ENCODE measurements at regions not wholly inside any gene's neighbourhood (a gene's known extent, or its start where the extent isn't known, plus 50 kb on each side); places are given as distances from the start of the nearest gene placed in this dataset.

- peaks cover 0 to 7% (median 0%) of the 10 kb centered on the region in 4 donors for H3K4me1 ChIP-seq
- no peak overlapping the region for H3K27ac ChIP-seq
- no peak for TF ChIP-seq CTCF (IDR thresholded peaks at IDR 0.05)
- TF ChIP-seq POLR2A (IDR thresholded peaks at IDR 0.05) = no peak
- intact Hi-C loops (cut with DNase I) = no loop called here
- ATAC-seq (no peak), DNase-seq (no peak)
- no peaks in the 10 kb centered on the region for H3K36me3 ChIP-seq
- H3K27me3 ChIP-seq = no peaks in the 10 kb centered on the region
- 64% methylated on average over 2 of the region's 2 CpGs for WGBS (ENCODE audit: insufficient coverage, low coverage, low lambda C conversion rate, missing lambda C conversion rate)
- no peak overlapping the region for H3K4me3 ChIP-seq
- no peaks in the 10 kb centered on the region for H3K9me3 ChIP-seq
Observed at GRCh38 chr11:23111527-23111926, 251.3 kb upstream of the CCDC179 start.

GRCh38 chr11:23112390-23112789, 252.1 kb upstream of the CCDC179 start:
- intact Hi-C loops (cut with DNase I) = no loop called here
- Histone ChIP-seq H3K9me3 (no peaks in the 10 kb centered on the region), H3K4me3 (no peak overlapping the region), H3K27ac (no peak overlapping the region), H3K4me1 (peaks cover 0 to 7% (median 0%) of the 10 kb centered on the region in 4 donors), H3K36me3 (no peaks in the 10 kb centered on the region), H3K27me3 (no peaks in the 10 kb centered on the region)
- ATAC-seq = no peak
- DNase-seq = no peak
- WGBS (ENCODE audit: insufficient coverage, low coverage, low lambda C conversion rate, missing lambda C conversion rate) = 68% methylated on average over 4 of the region's 4 CpGs
- TF ChIP-seq CTCF (IDR thresholded peaks at IDR 0.05) (no peak), POLR2A (IDR thresholded peaks at IDR 0.05) (no peak)

- WGBS (ENCODE audit: insufficient coverage, low coverage, low lambda C conversion rate, missing lambda C conversion rate) = 14% methylated on average over 8 of the region's 10 CpGs
- H3K27me3 ChIP-seq = no peaks in the 10 kb centered on the region
- intact Hi-C loops (cut with DNase I) = no loop called here
- H3K4me1 ChIP-seq = peaks cover 0 to 7% (median 0%) of the 10 kb centered on the region in 4 donors
- H3K27ac ChIP-seq = no peak overlapping the region
- DNase-seq (peak; percentile 59 to 75 (median 64)), ATAC-seq (peak; percentile 87 to 93 (median 88))
- peak overlapping the region in 1 of 3 donors; percentile 12 for H3K4me3 ChIP-seq
- H3K9me3 ChIP-seq = no peaks in the 10 kb centered on the region
- H3K36me3 ChIP-seq = no peaks in the 10 kb centered on the region
- TF ChIP-seq POLR2A (IDR thresholded peaks at IDR 0.05) = no peak
- peak; percentile 52 to 62 (median 54) for TF ChIP-seq CTCF (IDR thresholded peaks at IDR 0.05)
Observed at GRCh38 chr11:23112987-23113886, 253.0 kb upstream of the CCDC179 start.

- no peak for DNase-seq
- no peaks in the 10 kb centered on the region for H3K36me3 ChIP-seq
- TF ChIP-seq CTCF (IDR thresholded peaks at IDR 0.05) = no peak
- TF ChIP-seq POLR2A (IDR thresholded peaks at IDR 0.05) = no peak
- no peak for ATAC-seq
- H3K4me1 ChIP-seq = peaks cover 0 to 7% (median 0%) of the 10 kb centered on the region in 4 donors
- 50% methylated on average over 1 of the region's 1 CpG for WGBS (ENCODE audit: insufficient coverage, low coverage, low lambda C conversion rate, missing lambda C conversion rate)
- no peak overlapping the region for H3K4me3 ChIP-seq
- H3K27ac ChIP-seq = no peak overlapping the region
- H3K9me3 ChIP-seq = no peaks in the 10 kb centered on the region
- intact Hi-C loops (cut with DNase I) = no loop called here
- H3K27me3 ChIP-seq = no peaks in the 10 kb centered on the region
Observed at GRCh38 chr11:23113887-23114216, 253.6 kb upstream of the CCDC179 start.
